Esophagus muscularis mucosa (tissue), 4 donors: ENCODE measurements at regions not wholly inside any gene's neighbourhood (a gene's known extent, or its start where the extent isn't known, plus 50 kb on each side); places are given as distances from the start of the nearest gene placed in this dataset.
"Not testable (repeated sequence)": the region's sequence is repeated elsewhere in the genome, so short reads cannot be mapped to it uniquely, and the experiment has no call there.

Source experiments
- CTCF ChIP-seq, 3 experiments: fragments of 200-600 bp in 2 of 3; fragments of 450-650 bp in 1 of 3; sonication (generic) in 2 of 3; IDR thresholded peaks; one replicate each; pipeline ENCODE4 v1.5.1; 2017 to 2019; ENCODE audit warnings: antibody characterized with exemption in 3 of 3, mild to moderate bottlenecking in 2 of 3, moderate library complexity in 1 of 3
- EP300 ChIP-seq: sonication (generic); formaldehyde crosslinking; IDR thresholded peaks from one replicate; pipeline ENCODE4 v1.6.1; 2017; ENCODE audit warnings: antibody characterized with exemption
- POLR2AphosphoS5 ChIP-seq, 2 donors: sonication (generic); formaldehyde crosslinking; IDR thresholded peaks; one replicate each; pipeline ENCODE4 v1.6.1; 2017; ENCODE audit warnings: antibody characterized with exemption in 2 of 2

GRCh38 chr17:16844669-16845068 is 127.2 kb downstream of the TNFRSF13B start:
- not testable (repeated sequence) for TF ChIP-seq POLR2AphosphoS5 (IDR thresholded peaks at IDR 0.05); CTCF (IDR thresholded peaks at IDR 0.05); EP300
